Astrocyte (in vitro differentiated cells and primary cell): ENCODE measurements at regions not wholly inside any gene's neighbourhood (a gene's known extent, or its start where the extent isn't known, plus 50 kb on each side); places are given as distances from the start of the nearest gene placed in this dataset.

Source experiments
- DNase-seq: peaks from one replicate; pipeline ENCODE4 v3.0.0-alpha.2; 2010; ENCODE audit warnings: low read depth
- FAIRE-seq: peaks from 2 replicates; lab custom pipeline; 2011; peaks lifted over from hg19 to GRCh38; lab: Jason Lieb, UNC
- H2AFZ ChIP-seq: 2 replicates; pipeline ENCODE4 v1.6.0; 2012; ENCODE audit warnings: low read depth, low read length, inconsistent platforms
- H3K27ac ChIP-seq: 2 replicates; pipeline ENCODE4 v1.5.1; 2011; ENCODE audit warnings: low read depth, low read length, inconsistent platforms
- H3K27me3 ChIP-seq: 2 replicates; pipeline ENCODE4 v1.6.0; 2011; ENCODE audit warnings: low read length, inconsistent platforms; ENCODE audit not compliant: insufficient read depth
- H3K36me3 ChIP-seq: 2 replicates; pipeline ENCODE4 v1.5.1; 2011; ENCODE audit warnings: low read length, inconsistent platforms; ENCODE audit not compliant: insufficient read depth
- H3K4me1 ChIP-seq: 2 replicates; pipeline ENCODE4 v1.5.1; 2011; ENCODE audit warnings: low read length, inconsistent platforms; ENCODE audit not compliant: insufficient read depth
- H3K4me2 ChIP-seq: 2 replicates; pipeline ENCODE4 v1.6.0; 2012; ENCODE audit warnings: low read length, inconsistent platforms
- H3K4me3 ChIP-seq: 2 replicates; pipeline ENCODE4 v1.5.1; 2011; ENCODE audit warnings: low read depth, mild to moderate bottlenecking, low read length, inconsistent platforms; ENCODE audit not compliant: insufficient read depth
- H3K79me2 ChIP-seq: 2 replicates; pipeline ENCODE4 v1.6.0; 2012; ENCODE audit warnings: mild to moderate bottlenecking, low read length, inconsistent platforms; ENCODE audit not compliant: insufficient read depth
- H3K9ac ChIP-seq: 2 replicates; pipeline ENCODE4 v1.6.0; 2012; ENCODE audit warnings: mild to moderate bottlenecking, low read length, inconsistent platforms
- H3K9me3 ChIP-seq: 2 replicates; pipeline ENCODE4 v1.5.1; 2012; ENCODE audit warnings: low read depth, mild to moderate bottlenecking, low read length, inconsistent platforms; ENCODE audit not compliant: insufficient read depth
- H4K20me1 ChIP-seq: 2 replicates; pipeline ENCODE4 v1.6.0; 2012; ENCODE audit warnings: low read length, inconsistent platforms; ENCODE audit not compliant: insufficient read depth
- H3K27ac Mint-ChIP-seq: one replicate; pipeline ENCODE4 v1.8.0; 2021; ENCODE audit warnings: mild to moderate bottlenecking, mixed read lengths; ENCODE audit not compliant: unreplicated experiment
- H3K27me3 Mint-ChIP-seq: one replicate; pipeline ENCODE4 v1.8.0; 2021; ENCODE audit warnings: low read depth, mixed read lengths; ENCODE audit not compliant: unreplicated experiment
- H3K36me3 Mint-ChIP-seq: one replicate; pipeline ENCODE4 v1.8.0; 2021; ENCODE audit warnings: low read depth, mixed read lengths; ENCODE audit not compliant: unreplicated experiment
- H3K4me1 Mint-ChIP-seq: one replicate; pipeline ENCODE4 v1.8.0; 2021; ENCODE audit warnings: low read depth, mixed read lengths; ENCODE audit not compliant: unreplicated experiment
- H3K4me3 Mint-ChIP-seq: one replicate; pipeline ENCODE4 v1.8.0; 2021; ENCODE audit warnings: mild to moderate bottlenecking, moderate library complexity, mixed read lengths; ENCODE audit not compliant: unreplicated experiment
- H3K9me3 Mint-ChIP-seq: one replicate; pipeline ENCODE4 v1.8.0; 2021; ENCODE audit warnings: mild to moderate bottlenecking, mixed read lengths; ENCODE audit not compliant: unreplicated experiment
- CTCF ChIP-seq: IDR thresholded peaks from 2 replicates; pipeline ENCODE4 v1.5.1; 2011; ENCODE audit warnings: low read depth, mild to moderate bottlenecking, inconsistent platforms, low read length, moderate library complexity; ENCODE audit not compliant: insufficient read depth
- EZH2 ChIP-seq: IDR thresholded peaks from 2 replicates; pipeline ENCODE4 v1.6.1; 2012; ENCODE audit warnings: mild to moderate bottlenecking, low read length, inconsistent platforms; ENCODE audit not compliant: insufficient read depth

GRCh38 chr6:121677571-121677970 is 242.1 kb downstream of the GJA1 start:
- Mint-ChIP-seq H3K27ac (no peak overlapping the region), H3K9me3 (no peaks in the 10 kb centered on the region), H3K27me3 (no peaks in the 10 kb centered on the region), H3K36me3 (no peaks in the 10 kb centered on the region), H3K4me1 (no peaks in the 10 kb centered on the region), H3K4me3 (no peak overlapping the region)
- no peak overlapping the region for H2AFZ ChIP-seq
- TF ChIP-seq CTCF (no peak), EZH2 (no peak)
- H3K79me2 ChIP-seq, result no peaks in the 10 kb centered on the region
- no peaks in the 10 kb centered on the region for H3K4me1 ChIP-seq
- FAIRE-seq, result no peak
- no peak overlapping the region for H3K4me2 ChIP-seq
- no peaks in the 10 kb centered on the region for H4K20me1 ChIP-seq
- H3K36me3 ChIP-seq, result no peaks in the 10 kb centered on the region
- H3K27ac ChIP-seq, result no peak overlapping the region
- no peak overlapping the region for H3K4me3 ChIP-seq
- no peaks in the 10 kb centered on the region for H3K9me3 ChIP-seq
- DNase-seq, result no peak
- H3K9ac ChIP-seq, result no peak overlapping the region
- no peaks in the 10 kb centered on the region for H3K27me3 ChIP-seq

- TF ChIP-seq EZH2 (no peak), CTCF (no peak)
- H3K27me3 Mint-ChIP-seq, result no peaks in the 10 kb centered on the region
- DNase-seq, result no peak
Measured at GRCh38 chr6:121678245-121678644, 242.8 kb downstream of the GJA1 start.

GRCh38 chr6:121680058-121680457 is 244.6 kb downstream of the GJA1 start:
- Mint-ChIP-seq H3K4me1 (no peaks in the 10 kb centered on the region), H3K36me3 (no peaks in the 10 kb centered on the region), H3K4me3 (no peak overlapping the region), H3K27ac (no peak overlapping the region), H3K27me3 (no peaks in the 10 kb centered on the region), H3K9me3 (peaks cover 2% of the 10 kb centered on the region)
- H3K4me2 ChIP-seq, result no peak overlapping the region
- no peaks in the 10 kb centered on the region for H3K79me2 ChIP-seq
- H3K27ac ChIP-seq, result no peak overlapping the region
- no peaks in the 10 kb centered on the region for H3K9me3 ChIP-seq
- no peaks in the 10 kb centered on the region for H3K36me3 ChIP-seq
- FAIRE-seq (no peak), DNase-seq (no peak)
- no peak for TF ChIP-seq CTCF
- TF ChIP-seq EZH2, result no peak
- H3K4me3 ChIP-seq, result no peak overlapping the region
- no peaks in the 10 kb centered on the region for H4K20me1 ChIP-seq
- H3K27me3 ChIP-seq, result no peaks in the 10 kb centered on the region
- no peak overlapping the region for H3K9ac ChIP-seq
- no peaks in the 10 kb centered on the region for H3K4me1 ChIP-seq
- no peak overlapping the region for H2AFZ ChIP-seq

More at GRCh38 chr6:121678245-121678644, 242.8 kb downstream of the GJA1 start:
- Histone ChIP-seq H3K4me3 (no peak overlapping the region), H3K27ac (no peak overlapping the region), H3K36me3 (no peaks in the 10 kb centered on the region), H3K79me2 (no peaks in the 10 kb centered on the region), H3K9ac (no peak overlapping the region), H3K27me3 (no peaks in the 10 kb centered on the region), H4K20me1 (no peaks in the 10 kb centered on the region), H3K9me3 (no peaks in the 10 kb centered on the region), H2AFZ (no peak overlapping the region), H3K4me1 (no peaks in the 10 kb centered on the region), H3K4me2 (no peak overlapping the region)
- peaks cover 2% of the 10 kb centered on the region for H3K9me3 Mint-ChIP-seq
- H3K4me1 Mint-ChIP-seq, result no peaks in the 10 kb centered on the region
- H3K36me3 Mint-ChIP-seq, result no peaks in the 10 kb centered on the region
- H3K27ac Mint-ChIP-seq, result no peak overlapping the region
- no peak for FAIRE-seq
- H3K4me3 Mint-ChIP-seq, result no peak overlapping the region
